Gastroesophageal sphincter (tissue), 3 donors: ENCODE measurements at regions not wholly inside any gene's neighbourhood (a gene's known extent, or its start where the extent isn't known, plus 50 kb on each side); places are given as distances from the start of the nearest gene placed in this dataset.

Source experiments
- POLR2AphosphoS5 ChIP-seq: sonication (generic); formaldehyde crosslinking; IDR thresholded peaks from one replicate; pipeline ENCODE4 v1.6.1; 2017; ENCODE audit warnings: antibody characterized with exemption
- TF ChIP-seq, protein P1 (sequence below), 4 experiments: fragments of 200-600 bp in 2 of 4; fragments of 450-650 bp in 2 of 4; sonication (generic) in 1 of 4; IDR thresholded peaks; one replicate each; pipeline ENCODE4 v1.5.1; 2017 to 2019; ENCODE audit warnings: antibody characterized with exemption in 4 of 4, mild to moderate bottlenecking in 2 of 4, moderate library complexity in 2 of 4

DNA sequence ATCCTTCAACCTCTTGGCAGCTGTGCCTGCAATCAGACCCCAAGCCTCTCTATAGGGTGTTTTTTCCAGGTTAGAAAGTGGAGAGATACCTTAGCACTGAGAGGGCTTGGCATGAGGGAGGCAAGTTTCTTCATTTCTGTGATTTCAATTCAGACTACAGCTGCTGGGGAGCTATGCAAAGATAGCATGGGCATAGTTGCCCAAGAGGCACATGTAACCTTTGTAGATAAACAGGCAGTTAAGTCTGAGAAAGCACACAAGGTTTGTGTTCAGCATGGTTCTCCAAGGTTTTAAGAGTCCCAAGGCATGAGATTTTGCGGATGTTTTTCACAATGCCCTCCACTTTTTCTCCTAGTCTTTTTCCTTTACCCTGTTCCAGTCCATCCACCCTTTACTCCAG, 385.0 kb upstream of the ETAA1 start:
- TF ChIP-seq POLR2AphosphoS5, result no peak
- TF ChIP-seq, protein P1, sequence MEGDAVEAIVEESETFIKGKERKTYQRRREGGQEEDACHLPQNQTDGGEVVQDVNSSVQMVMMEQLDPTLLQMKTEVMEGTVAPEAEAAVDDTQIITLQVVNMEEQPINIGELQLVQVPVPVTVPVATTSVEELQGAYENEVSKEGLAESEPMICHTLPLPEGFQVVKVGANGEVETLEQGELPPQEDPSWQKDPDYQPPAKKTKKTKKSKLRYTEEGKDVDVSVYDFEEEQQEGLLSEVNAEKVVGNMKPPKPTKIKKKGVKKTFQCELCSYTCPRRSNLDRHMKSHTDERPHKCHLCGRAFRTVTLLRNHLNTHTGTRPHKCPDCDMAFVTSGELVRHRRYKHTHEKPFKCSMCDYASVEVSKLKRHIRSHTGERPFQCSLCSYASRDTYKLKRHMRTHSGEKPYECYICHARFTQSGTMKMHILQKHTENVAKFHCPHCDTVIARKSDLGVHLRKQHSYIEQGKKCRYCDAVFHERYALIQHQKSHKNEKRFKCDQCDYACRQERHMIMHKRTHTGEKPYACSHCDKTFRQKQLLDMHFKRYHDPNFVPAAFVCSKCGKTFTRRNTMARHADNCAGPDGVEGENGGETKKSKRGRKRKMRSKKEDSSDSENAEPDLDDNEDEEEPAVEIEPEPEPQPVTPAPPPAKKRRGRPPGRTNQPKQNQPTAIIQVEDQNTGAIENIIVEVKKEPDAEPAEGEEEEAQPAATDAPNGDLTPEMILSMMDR (IDR thresholded peaks at IDR 0.05), result no peak
